Spleen (tissue), 7 donors: ENCODE measurements at regions not wholly inside any gene's neighbourhood (a gene's known extent, or its start where the extent isn't known, plus 50 kb on each side); places are given as distances from the start of the nearest gene placed in this dataset.

Source experiments
- CTCF ChIP-seq, 11 experiments: fragments of 200-600 bp in 7 of 11; fragments of 450-650 bp in 4 of 11; sonication (generic) in 4 of 11; IDR thresholded peaks in 8 of 11; conservative IDR thresholded peaks in 3 of 11; 1 replicate in 7 of 11; 2 replicates in 4 of 11; pipeline versions ENCODE4 v1.4.0 to v1.8.0; 2016 to 2021; ENCODE audit warnings: antibody characterized with exemption in 11 of 11, inconsistent platforms in 4 of 11, mild to moderate bottlenecking in 1 of 11
- POLR2A ChIP-seq, 3 donors: fragments of 450-650 bp; IDR thresholded peaks; one replicate each; pipeline ENCODE4 v1.5.1; 2017; ENCODE audit warnings: antibody characterized with exemption in 3 of 3, mild to moderate bottlenecking in 1 of 3
- donor health status: DM: no; HTN: no; CAD: no; lungs with moderate emphysema.
- donor health status: DM: no; HTN: no; CAD: no.
- donor health status: DM: no; HTN: no; CAD: no.

GRCh38 chr1:177592624-177593023 is 377.2 kb downstream of the SEC16B start:
- TF ChIP-seq CTCF (IDR thresholded peaks at IDR 0.05 in 8 of 11, conservative IDR thresholded peaks at IDR 0.05 in 3 of 11) = no peak
- TF ChIP-seq POLR2A (IDR thresholded peaks at IDR 0.05) = no peak
